Lower leg skin (tissue), 3 donors: ENCODE measurements at regions not wholly inside any gene's neighbourhood (a gene's known extent, or its start where the extent isn't known, plus 50 kb on each side); places are given as distances from the start of the nearest gene placed in this dataset.

Experiments used
- CTCF ChIP-seq, 3 donors: fragments of 450-650 bp; IDR thresholded peaks; one replicate each; pipeline ENCODE4 v1.5.1; 2016; ENCODE audit warnings: antibody characterized with exemption in 3 of 3, mild to moderate bottlenecking in 3 of 3, moderate library complexity in 2 of 3
- POLR2A ChIP-seq, 2 donors: fragments of 450-650 bp; IDR thresholded peaks; one replicate each; pipeline ENCODE4 v1.6.1; 2016 to 2017; ENCODE audit warnings: antibody characterized with exemption in 2 of 2, mild to moderate bottlenecking in 1 of 2, moderate library complexity in 1 of 2

DNA sequence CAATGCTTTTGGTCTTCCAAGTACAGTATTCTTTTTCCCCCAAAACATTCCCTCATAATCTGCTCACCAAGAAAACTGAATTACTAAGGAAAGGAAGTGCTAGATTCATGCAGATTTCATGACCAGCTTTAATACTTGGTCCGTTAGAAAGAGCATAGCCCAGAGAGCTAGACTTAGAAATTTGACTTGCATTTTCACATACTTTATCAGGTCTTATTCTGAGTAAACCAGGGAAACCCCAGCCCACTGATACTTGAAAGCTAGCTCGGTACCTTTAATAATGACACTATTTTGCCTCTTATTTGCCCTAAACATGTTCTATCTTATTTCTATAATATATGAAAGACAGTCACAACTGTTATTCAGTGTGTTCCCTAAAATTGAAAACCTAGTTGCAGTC, 204.5 kb downstream of the TTLL7 start:
- TF ChIP-seq CTCF (IDR thresholded peaks at IDR 0.05) (no peak), POLR2A (IDR thresholded peaks at IDR 0.05) (no peak)
